ENCODE measurements at regions not wholly inside any gene's neighbourhood (a gene's known extent, or its start where the extent isn't known, plus 50 kb on each side); places are given as distances from the start of the nearest gene placed in this dataset.

DNA sequence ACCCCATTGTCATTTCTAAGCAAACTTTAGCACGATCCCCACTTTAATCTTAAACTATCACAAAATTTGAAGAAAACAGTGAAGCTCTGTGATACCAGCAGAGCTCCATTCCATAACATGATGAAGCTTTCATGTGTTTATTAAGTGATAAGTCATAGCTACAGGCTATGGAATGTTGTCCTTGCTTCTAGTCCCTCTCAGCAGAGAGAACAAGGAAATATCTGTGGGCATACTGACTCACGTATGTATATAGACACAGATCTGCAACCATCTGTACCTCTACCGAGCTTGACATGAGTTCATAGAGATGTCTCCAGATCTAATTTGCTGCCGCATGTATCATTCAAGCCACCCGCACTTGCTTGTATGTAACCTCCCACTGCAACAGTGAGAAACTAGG lies 588.9 kb downstream of the ETS1 start:
- H3K4me3 Mint-ChIP-seq (ENCODE audit: unreplicated experiment): no peak overlapping the region
- H3K36me3 Mint-ChIP-seq (ENCODE audit: low read depth, unreplicated experiment): no peaks in the 10 kb centered on the region
- H3K9me3 Mint-ChIP-seq (ENCODE audit: unreplicated experiment): no peaks in the 10 kb centered on the region
- H3K27me3 Mint-ChIP-seq (ENCODE audit: unreplicated experiment): no peaks in the 10 kb centered on the region
- TF ChIP-seq, protein P1, sequence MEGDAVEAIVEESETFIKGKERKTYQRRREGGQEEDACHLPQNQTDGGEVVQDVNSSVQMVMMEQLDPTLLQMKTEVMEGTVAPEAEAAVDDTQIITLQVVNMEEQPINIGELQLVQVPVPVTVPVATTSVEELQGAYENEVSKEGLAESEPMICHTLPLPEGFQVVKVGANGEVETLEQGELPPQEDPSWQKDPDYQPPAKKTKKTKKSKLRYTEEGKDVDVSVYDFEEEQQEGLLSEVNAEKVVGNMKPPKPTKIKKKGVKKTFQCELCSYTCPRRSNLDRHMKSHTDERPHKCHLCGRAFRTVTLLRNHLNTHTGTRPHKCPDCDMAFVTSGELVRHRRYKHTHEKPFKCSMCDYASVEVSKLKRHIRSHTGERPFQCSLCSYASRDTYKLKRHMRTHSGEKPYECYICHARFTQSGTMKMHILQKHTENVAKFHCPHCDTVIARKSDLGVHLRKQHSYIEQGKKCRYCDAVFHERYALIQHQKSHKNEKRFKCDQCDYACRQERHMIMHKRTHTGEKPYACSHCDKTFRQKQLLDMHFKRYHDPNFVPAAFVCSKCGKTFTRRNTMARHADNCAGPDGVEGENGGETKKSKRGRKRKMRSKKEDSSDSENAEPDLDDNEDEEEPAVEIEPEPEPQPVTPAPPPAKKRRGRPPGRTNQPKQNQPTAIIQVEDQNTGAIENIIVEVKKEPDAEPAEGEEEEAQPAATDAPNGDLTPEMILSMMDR (IDR thresholded peaks at IDR 0.05; ENCODE audit: unreplicated experiment): no peak
- DNase-seq (ENCODE audit: low spot score): no peak
- no peak overlapping the region for H3K27ac Mint-ChIP-seq (ENCODE audit: unreplicated experiment)
- H3K4me1 Mint-ChIP-seq (ENCODE audit: unreplicated experiment): no peaks in the 10 kb centered on the region

DNA sequence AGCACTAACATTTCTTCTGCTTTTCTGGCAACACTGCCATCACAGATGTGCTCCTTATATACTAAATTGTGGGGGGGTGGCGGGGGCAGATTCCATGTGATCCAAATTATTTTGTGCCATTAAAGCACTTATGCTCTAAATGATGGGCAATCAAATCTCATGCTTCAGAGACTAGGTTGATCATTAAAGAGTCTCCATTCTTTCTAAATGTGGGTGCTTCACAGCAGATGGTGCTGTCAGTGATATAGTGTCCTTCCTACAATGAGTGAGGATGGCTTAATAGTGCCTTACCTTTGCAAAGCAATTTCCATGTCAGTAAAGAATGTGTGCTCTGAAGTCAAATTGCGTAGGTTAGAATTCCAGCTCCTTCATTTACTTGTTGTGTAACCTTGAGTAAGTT lies 589.8 kb downstream of the ETS1 start:
- no peak overlapping the region for H3K4me3 Mint-ChIP-seq (ENCODE audit: unreplicated experiment)
- H3K27me3 Mint-ChIP-seq (ENCODE audit: unreplicated experiment): no peaks in the 10 kb centered on the region
- TF ChIP-seq, protein P1 (IDR thresholded peaks at IDR 0.05; ENCODE audit: unreplicated experiment): no peak
- DNase-seq (ENCODE audit: low spot score): no peak
- H3K9me3 Mint-ChIP-seq (ENCODE audit: unreplicated experiment): no peaks in the 10 kb centered on the region
- H3K4me1 Mint-ChIP-seq (ENCODE audit: unreplicated experiment): no peaks in the 10 kb centered on the region
- no peak overlapping the region for H3K27ac Mint-ChIP-seq (ENCODE audit: unreplicated experiment)
- no peaks in the 10 kb centered on the region for H3K36me3 Mint-ChIP-seq (ENCODE audit: low read depth, unreplicated experiment)

DNA sequence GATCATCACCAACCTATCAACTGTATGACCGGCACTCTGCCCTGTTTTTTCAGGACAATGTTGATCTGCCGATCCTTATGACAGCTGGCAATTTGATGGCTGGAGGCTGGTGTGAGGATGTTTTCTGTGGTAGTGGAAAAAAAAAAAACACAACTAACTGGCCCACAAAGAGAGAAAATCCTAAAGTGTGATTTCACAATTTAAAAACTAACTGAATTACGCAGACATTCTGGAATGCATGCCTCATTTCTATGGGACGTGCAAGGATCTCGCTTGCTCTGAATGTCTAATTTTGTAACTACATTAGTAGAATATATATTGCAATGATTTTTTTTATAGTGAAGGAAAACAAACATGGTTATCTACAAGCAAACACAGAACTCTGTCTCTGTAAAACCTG lies 590.5 kb downstream of the ETS1 start:
- no peaks in the 10 kb centered on the region for H3K36me3 Mint-ChIP-seq (ENCODE audit: low read depth, unreplicated experiment)
- H3K27ac Mint-ChIP-seq (ENCODE audit: unreplicated experiment): no peak overlapping the region
- TF ChIP-seq, protein P1 (IDR thresholded peaks at IDR 0.05; ENCODE audit: unreplicated experiment): no peak
- no peaks in the 10 kb centered on the region for H3K4me1 Mint-ChIP-seq (ENCODE audit: unreplicated experiment)
- DNase-seq (ENCODE audit: low spot score): no peak
- H3K27me3 Mint-ChIP-seq (ENCODE audit: unreplicated experiment): no peaks in the 10 kb centered on the region
- no peaks in the 10 kb centered on the region for H3K9me3 Mint-ChIP-seq (ENCODE audit: unreplicated experiment)
- no peak overlapping the region for H3K4me3 Mint-ChIP-seq (ENCODE audit: unreplicated experiment)

DNA sequence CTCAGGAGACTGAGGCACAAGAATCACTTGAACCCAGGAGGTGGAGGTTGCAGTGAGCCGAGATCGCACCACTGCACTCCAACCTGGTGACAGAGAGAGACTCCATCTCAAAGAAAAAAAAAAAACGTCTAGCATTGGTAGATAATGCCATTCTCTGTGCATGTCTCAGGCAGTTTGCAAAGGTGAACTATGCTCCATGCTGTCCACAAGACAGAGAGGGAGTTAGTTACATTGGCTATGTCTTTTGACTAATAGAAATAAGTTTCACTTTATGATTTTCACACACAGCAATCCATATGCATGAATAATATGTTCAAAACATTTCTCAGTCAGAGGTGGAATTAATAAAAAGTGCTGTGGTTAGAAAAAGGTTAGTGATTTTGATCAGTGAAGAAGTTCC lies 591.4 kb downstream of the ETS1 start:
- H3K4me1 Mint-ChIP-seq (ENCODE audit: unreplicated experiment): no peaks in the 10 kb centered on the region
- no peaks in the 10 kb centered on the region for H3K9me3 Mint-ChIP-seq (ENCODE audit: unreplicated experiment)
- TF ChIP-seq, protein P1 (IDR thresholded peaks at IDR 0.05; ENCODE audit: unreplicated experiment): no peak
- no peaks in the 10 kb centered on the region for H3K36me3 Mint-ChIP-seq (ENCODE audit: low read depth, unreplicated experiment)
- H3K4me3 Mint-ChIP-seq (ENCODE audit: unreplicated experiment): no peak overlapping the region
- H3K27me3 Mint-ChIP-seq (ENCODE audit: unreplicated experiment): no peaks in the 10 kb centered on the region
- no peak overlapping the region for H3K27ac Mint-ChIP-seq (ENCODE audit: unreplicated experiment)
- no peak for DNase-seq (ENCODE audit: low spot score)

DNA sequence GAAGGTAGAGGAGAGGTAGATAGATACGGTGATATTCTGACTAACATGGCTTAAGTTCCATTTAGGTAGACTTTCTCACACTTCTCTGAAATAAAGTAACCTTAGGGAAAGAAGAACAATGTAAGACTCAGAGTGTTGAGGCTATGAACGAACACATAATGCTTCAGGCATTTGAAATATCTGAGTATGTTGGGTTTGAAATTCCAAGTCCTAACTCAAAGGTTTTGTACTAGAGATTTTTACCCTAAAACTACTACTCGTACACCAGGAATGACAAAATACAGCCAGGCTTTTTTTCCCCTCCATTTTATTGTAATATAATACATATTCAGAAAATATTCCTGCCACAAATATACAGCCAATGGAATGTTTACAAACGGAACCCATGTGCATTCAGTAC lies 592.6 kb downstream of the ETS1 start:
- DNase-seq (ENCODE audit: low spot score): no peak
- TF ChIP-seq, protein P1 (IDR thresholded peaks at IDR 0.05; ENCODE audit: unreplicated experiment): no peak
- Mint-ChIP-seq H3K27me3 (ENCODE audit: unreplicated experiment) (no peaks in the 10 kb centered on the region), H3K4me3 (ENCODE audit: unreplicated experiment) (no peak overlapping the region), H3K9me3 (ENCODE audit: unreplicated experiment) (no peaks in the 10 kb centered on the region), H3K36me3 (ENCODE audit: low read depth, unreplicated experiment) (no peaks in the 10 kb centered on the region), H3K27ac (ENCODE audit: unreplicated experiment) (no peak overlapping the region), H3K4me1 (ENCODE audit: unreplicated experiment) (no peaks in the 10 kb centered on the region)
